Stimulated activated naive CD8-positive, alpha-beta T cell treated with anti-CD3 and anti-CD28 coated beads, Interleukin-15, amount 100 ng/mL, for 72 hours (primary cell): ENCODE measurements at regions not wholly inside any gene's neighbourhood (a gene's known extent, or its start where the extent isn't known, plus 50 kb on each side); places are given as distances from the start of the nearest gene placed in this dataset.
"Not testable (repeated sequence)": the region's sequence is repeated elsewhere in the genome, so short reads cannot be mapped to it uniquely, and the experiment has no call there.

ENCODE experiments used
- ATAC-seq: fragments of 150-1000 bp; cut with Tn5 transposase; 2 replicates; pipeline ENCODE4 v1.10.0; 2021; ENCODE audit warnings: mild to moderate bottlenecking, moderate library complexity
- DNase-seq, 2 donors: peaks; one replicate each; pipeline ENCODE4 v3.0.0; 2021 to 2022
- H3K27ac Mint-ChIP-seq, 2 donors: one replicate each; pipeline ENCODE4 v1.8.0; 2022; ENCODE audit warnings: mild to moderate bottlenecking in 2 of 2, mixed read lengths in 2 of 2, moderate library complexity in 2 of 2
- H3K27me3 Mint-ChIP-seq: one replicate; pipeline ENCODE4 v1.8.0; 2022; ENCODE audit warnings: mixed read lengths
- H3K4me1 Mint-ChIP-seq: one replicate; pipeline ENCODE4 v1.8.0; 2022; ENCODE audit warnings: mild to moderate bottlenecking, mixed read lengths
- H3K4me3 Mint-ChIP-seq, 2 donors: one replicate each; pipeline ENCODE4 v1.8.0; 2022; ENCODE audit warnings: mild to moderate bottlenecking in 2 of 2, mixed read lengths in 2 of 2, moderate library complexity in 1 of 2
- H3K9me3 Mint-ChIP-seq, 2 donors: one replicate each; pipeline ENCODE4 v1.8.0; 2022; ENCODE audit warnings: mixed read lengths in 2 of 2

DNA sequence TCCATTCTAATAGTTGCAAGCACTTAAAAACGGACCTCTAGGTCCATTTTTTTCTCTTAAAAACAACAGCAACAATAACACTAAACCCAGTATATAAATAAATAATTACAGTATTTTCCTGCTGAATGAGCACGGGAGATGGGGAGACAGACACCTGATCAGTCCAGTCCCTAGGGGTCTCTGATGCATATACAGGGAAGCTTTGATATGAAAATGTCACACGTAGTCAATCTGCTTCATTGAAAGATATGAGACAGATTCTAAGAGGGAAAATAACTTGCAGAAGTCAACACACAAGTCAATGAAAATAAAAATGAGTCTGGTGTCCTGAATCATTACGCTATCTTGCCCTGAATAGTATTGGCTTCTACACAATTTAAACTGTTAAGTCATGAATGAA is 523.3 kb upstream of the SLC8A1 start:
- ATAC-seq (no peak), DNase-seq (no peak)
- H3K27me3 Mint-ChIP-seq = no peaks in the 10 kb centered on the region
- H3K4me1 Mint-ChIP-seq = no peaks in the 10 kb centered on the region
- H3K27ac Mint-ChIP-seq = peak overlapping the region in 1 of 2 donors; percentile 72
- no peak overlapping the region for H3K4me3 Mint-ChIP-seq
- no peaks in the 10 kb centered on the region for H3K9me3 Mint-ChIP-seq

DNA sequence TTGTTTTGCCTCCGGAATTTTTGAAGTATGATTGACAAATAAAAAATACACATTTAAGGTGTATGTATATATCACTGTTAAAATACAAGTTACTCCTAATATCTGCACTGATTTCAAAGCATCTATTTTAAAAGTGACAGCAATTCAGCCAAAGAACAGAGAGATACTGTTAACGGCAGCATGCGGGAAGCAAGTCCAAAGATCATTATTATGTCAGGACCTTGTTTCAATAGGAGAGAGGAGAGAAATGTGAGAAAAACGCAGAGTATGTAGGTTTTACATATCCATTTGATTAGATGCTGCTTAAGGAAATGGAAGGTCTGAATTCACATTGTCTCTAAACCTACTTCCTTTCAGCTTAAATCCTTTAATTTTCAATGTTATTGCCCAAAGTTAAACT is 545.5 kb upstream of the SLC8A1 start:
- ATAC-seq = no peak
- H3K4me1 Mint-ChIP-seq = no peaks in the 10 kb centered on the region
- DNase-seq = no peak
- H3K4me3 Mint-ChIP-seq = no peak overlapping the region
- H3K27ac Mint-ChIP-seq = no peak overlapping the region
- no peaks in the 10 kb centered on the region for H3K27me3 Mint-ChIP-seq
- no peaks in the 10 kb centered on the region for H3K9me3 Mint-ChIP-seq

DNA sequence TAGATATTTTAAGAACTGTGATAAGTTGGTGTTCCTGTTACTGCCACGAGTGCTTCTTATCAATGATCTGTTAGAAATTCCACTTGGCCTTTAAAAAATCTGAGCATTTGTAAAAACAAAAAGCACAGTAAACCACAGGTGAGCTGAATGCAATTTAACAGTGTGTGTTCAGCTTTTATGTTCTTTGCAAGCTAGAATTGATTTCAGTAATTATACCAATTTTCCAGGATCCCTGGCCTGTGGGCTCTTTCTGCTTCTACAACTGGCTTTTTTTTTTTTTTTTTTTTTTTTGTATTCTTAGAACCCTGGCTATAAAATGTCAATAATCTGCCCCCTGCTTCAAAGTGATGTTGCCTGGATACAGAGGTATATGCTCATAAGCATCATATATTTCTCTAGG is 548.5 kb upstream of the SLC8A1 start:
- ATAC-seq (no peak), DNase-seq (no peak)
- H3K9me3 Mint-ChIP-seq = no peaks in the 10 kb centered on the region
- H3K27ac Mint-ChIP-seq = no peak overlapping the region
- H3K4me1 Mint-ChIP-seq = no peaks in the 10 kb centered on the region
- H3K27me3 Mint-ChIP-seq = no peaks in the 10 kb centered on the region
- no peak overlapping the region for H3K4me3 Mint-ChIP-seq

DNA sequence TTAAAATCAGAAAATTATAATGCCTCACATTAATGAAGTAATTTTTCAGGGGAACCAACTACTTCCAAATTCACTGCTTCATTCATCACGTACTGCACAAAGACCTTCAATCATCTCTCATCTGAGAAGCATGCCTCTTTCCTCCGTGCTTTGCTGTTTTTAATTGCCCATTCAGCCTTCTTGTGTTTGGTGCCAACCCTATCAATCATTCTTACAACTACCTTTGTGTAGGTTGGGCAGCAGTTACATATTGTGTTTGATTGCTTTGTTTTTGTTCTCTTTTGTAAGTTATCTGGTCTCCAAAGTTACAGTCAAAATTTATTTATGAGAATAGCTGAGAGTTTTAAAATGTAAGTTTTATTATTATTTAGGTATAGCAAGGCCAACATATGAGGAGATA is 549.0 kb upstream of the SLC8A1 start:
- no peak overlapping the region for H3K4me3 Mint-ChIP-seq
- ATAC-seq = no peak
- H3K4me1 Mint-ChIP-seq = no peaks in the 10 kb centered on the region
- no peaks in the 10 kb centered on the region for H3K27me3 Mint-ChIP-seq
- no peaks in the 10 kb centered on the region for H3K9me3 Mint-ChIP-seq
- DNase-seq = no peak
- H3K27ac Mint-ChIP-seq = no peak overlapping the region

DNA sequence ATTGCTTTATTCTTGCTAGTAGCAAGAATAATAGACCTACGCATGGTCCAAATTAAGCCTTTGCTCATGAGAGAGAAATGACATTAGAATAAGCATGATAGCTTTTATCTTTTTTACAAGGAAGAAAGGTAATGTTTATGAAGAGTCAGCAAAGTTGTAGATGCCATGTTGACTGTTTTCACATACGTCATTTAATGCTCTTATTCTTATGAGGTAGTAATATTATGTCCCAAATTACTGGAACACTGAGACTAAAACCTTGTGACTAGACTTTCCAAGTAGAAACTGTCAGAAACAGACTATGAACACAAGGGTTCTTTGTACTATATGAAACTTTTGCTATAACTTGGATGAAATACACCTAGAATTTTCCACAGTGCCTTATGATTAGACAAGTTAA is 552.8 kb upstream of the SLC8A1 start:
- no peak overlapping the region for H3K4me3 Mint-ChIP-seq
- no peaks in the 10 kb centered on the region for H3K27me3 Mint-ChIP-seq
- H3K27ac Mint-ChIP-seq = no peak overlapping the region
- DNase-seq (no peak), ATAC-seq (no peak)
- no peaks in the 10 kb centered on the region for H3K4me1 Mint-ChIP-seq
- H3K9me3 Mint-ChIP-seq = no peaks in the 10 kb centered on the region

DNA sequence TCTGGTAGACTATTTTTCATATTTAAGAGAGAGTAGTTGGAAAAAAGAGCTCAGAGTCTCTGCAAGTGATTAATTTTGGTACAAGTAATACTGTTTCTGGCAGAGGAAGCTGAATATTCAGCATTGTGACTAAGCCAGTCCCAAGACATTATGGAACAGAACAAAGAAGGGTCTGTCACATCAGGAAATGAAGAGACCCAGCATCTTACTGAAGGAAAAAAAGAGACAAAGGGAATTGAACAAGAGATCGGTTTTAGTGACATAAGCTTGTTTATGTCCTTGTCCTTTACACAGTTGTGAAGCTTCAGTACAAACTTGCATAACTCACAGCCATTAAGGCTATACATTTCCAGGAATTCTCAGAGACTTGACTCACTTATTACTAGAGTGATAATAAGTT is 568.5 kb upstream of the SLC8A1 start:
- H3K4me1 Mint-ChIP-seq = no peaks in the 10 kb centered on the region
- H3K9me3 Mint-ChIP-seq = peaks cover 0 to 8% of the 10 kb centered on the region in 2 donors
- ATAC-seq (no peak), DNase-seq (no peak)
- peak overlapping the region in 1 of 2 donors; percentile 83 for H3K27ac Mint-ChIP-seq
- H3K4me3 Mint-ChIP-seq = no peak overlapping the region
- no peaks in the 10 kb centered on the region for H3K27me3 Mint-ChIP-seq

DNA sequence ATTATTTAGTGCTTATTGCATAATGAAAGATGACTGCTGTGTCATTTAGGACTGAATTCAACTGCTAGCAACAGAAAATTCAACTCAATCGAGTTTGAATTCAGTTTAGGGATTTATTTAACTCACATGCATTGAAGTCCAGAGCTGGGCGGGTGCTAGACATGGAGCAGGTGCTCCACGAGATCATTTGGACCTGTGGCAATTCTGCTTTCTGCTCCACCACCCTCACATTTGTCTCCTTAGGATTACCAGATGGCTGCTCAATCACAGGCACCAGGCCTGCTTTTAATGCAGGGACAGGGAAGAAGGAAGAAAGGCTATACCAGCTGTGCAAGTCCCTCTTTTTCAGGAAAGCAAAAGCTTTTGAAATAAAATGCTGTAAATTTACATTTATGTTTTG is 572.9 kb upstream of the SLC8A1 start:
- H3K27ac Mint-ChIP-seq = no peak overlapping the region
- H3K27me3 Mint-ChIP-seq = no peaks in the 10 kb centered on the region
- H3K4me3 Mint-ChIP-seq = no peak overlapping the region
- H3K9me3 Mint-ChIP-seq = peaks cover 0 to 8% of the 10 kb centered on the region in 2 donors
- no peak for ATAC-seq
- H3K4me1 Mint-ChIP-seq = no peaks in the 10 kb centered on the region
- no peak for DNase-seq

DNA sequence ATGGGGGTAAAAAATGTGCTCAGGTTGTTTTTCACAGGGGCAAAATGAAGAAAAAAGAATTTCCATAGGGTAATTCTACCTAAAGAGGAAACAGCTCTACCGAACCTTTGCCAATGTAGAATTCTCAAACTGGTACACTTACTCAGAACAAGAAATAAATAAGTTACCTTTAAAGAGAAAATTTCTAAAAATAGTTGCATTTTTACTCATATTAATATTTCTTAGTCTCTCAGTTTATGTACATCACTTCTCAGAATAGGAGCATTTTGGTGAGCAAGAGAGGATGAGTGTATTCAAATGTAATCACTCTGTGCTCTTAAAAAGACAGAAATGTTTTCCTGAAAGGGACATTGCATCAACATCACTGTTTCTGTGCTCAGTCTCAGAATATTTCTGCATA is 574.7 kb upstream of the SLC8A1 start:
- Mint-ChIP-seq H3K4me1 (no peaks in the 10 kb centered on the region), H3K4me3 (no peak overlapping the region), H3K27ac (peak overlapping the region in 1 of 2 donors; percentile 27), H3K9me3 (peaks cover 0 to 17% of the 10 kb centered on the region in 2 donors), H3K27me3 (no peaks in the 10 kb centered on the region)
- ATAC-seq (peak; percentile 48), DNase-seq (no peak)

DNA sequence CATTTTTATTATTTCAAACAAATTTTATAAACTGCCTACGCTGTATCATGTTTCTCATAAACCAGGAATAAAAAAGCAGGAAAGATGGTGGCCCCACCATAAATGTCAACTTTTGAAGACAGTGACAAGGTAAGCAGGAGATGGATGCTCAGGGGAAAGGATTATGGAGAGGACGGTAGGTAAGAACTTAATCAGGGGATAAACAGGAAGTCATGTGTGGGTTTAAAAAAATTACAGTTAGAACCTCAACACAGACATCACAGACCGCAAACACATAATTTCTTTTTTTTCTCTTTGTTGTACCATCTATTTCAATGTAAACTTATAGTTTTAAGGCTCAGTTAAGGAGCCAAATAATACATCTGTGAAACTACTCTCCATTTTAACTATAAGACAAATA is 575.2 kb upstream of the SLC8A1 start:
- no peak for ATAC-seq
- Mint-ChIP-seq H3K4me3 (no peak overlapping the region), H3K27ac (peak overlapping the region in 1 of 2 donors; percentile 27), H3K27me3 (no peaks in the 10 kb centered on the region), H3K9me3 (peaks cover 0 to 17% of the 10 kb centered on the region in 2 donors), H3K4me1 (no peaks in the 10 kb centered on the region)
- no peak for DNase-seq

DNA sequence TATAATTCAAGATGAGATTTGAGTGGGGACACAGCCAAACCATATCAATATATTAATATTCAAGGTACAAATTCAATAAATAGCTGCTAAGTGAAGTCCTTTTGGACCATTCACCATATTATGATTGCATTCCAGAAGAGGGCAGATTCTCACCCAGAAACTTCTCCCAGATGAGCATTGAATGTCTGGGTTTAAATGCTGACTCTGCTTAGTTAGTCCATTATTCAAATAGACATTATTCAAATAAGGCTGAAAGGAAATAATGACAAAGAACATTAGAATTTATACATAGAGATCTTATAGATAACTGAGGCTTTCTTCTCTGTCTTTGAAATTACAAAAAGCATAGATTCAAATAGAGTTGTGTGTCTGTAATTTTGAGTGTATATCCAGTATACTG is 579.4 kb upstream of the SLC8A1 start:
- H3K27ac Mint-ChIP-seq = no peak overlapping the region
- H3K9me3 Mint-ChIP-seq = peaks cover 0 to 9% of the 10 kb centered on the region in 2 donors
- ATAC-seq = no peak
- DNase-seq = no peak
- H3K27me3 Mint-ChIP-seq = no peaks in the 10 kb centered on the region
- H3K4me1 Mint-ChIP-seq = no peaks in the 10 kb centered on the region
- no peak overlapping the region for H3K4me3 Mint-ChIP-seq

DNA sequence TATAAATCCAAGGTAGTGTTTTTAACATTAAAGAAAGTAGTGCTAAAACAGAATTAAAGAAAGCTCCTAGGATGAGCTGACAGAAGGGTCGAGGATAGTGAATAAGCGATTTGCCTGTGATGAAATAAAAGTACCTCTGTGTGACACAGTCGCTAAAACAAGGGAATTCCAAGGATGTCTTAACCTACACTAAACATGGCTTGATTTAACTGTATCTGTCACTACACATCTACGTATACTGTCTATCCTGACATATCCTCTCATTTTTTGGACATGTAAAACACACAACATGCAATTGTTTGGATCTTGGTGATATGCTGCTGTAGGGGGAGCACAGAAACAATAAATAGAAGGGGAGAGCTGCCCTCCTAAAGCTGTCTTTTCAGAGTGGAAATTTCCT is 580.8 kb upstream of the SLC8A1 start:
- ATAC-seq (no peak), DNase-seq (no peak)
- H3K4me1 Mint-ChIP-seq = no peaks in the 10 kb centered on the region
- no peaks in the 10 kb centered on the region for H3K27me3 Mint-ChIP-seq
- peaks cover 0 to 9% of the 10 kb centered on the region in 2 donors for H3K9me3 Mint-ChIP-seq
- H3K4me3 Mint-ChIP-seq = no peak overlapping the region
- no peak overlapping the region for H3K27ac Mint-ChIP-seq

DNA sequence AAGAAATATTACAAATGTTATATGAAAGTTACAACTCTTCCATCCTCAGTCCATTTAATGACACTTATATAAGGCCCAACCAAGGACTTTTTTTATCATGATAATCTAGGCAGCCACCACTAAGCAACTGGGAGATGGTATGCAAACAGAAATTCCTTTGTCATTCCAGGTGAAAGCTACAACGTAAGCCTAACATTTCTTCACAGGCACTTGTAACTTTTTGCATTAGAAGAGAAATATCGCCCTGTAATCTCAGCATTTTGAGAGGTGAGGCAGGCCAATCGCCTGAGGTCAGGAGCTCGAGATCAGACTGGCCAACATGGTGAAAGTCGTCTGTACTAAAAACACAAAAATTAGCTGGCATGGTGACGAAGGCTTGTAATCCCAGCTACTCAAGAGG is 581.2 kb upstream of the SLC8A1 start:
- peaks cover 0 to 9% of the 10 kb centered on the region in 2 donors for H3K9me3 Mint-ChIP-seq
- H3K4me1 Mint-ChIP-seq = no peaks in the 10 kb centered on the region
- no peak for ATAC-seq
- no peaks in the 10 kb centered on the region for H3K27me3 Mint-ChIP-seq
- H3K27ac Mint-ChIP-seq = no peak overlapping the region
- H3K4me3 Mint-ChIP-seq = no peak overlapping the region
- no peak for DNase-seq

DNA sequence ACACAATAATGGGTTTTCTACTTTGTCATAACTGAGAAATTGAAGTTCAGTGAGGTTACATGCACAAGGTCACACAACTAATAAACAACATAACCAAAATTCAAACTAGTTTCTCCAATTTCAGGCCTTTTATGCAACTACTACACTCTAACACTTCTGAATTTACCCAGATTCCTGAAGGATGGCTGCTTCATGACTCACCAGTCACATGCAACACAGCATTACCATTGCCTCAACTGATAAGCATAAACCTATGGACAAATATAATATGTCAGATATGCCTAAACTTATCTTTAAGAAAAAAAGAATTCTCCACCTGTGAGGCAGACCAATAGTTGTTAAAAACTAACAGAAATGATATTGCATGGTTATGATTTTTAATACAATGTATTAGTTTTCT is 586.5 kb upstream of the SLC8A1 start:
- ATAC-seq (no peak), DNase-seq (no peak)
- Mint-ChIP-seq H3K9me3 (peaks cover 0 to 5% of the 10 kb centered on the region in 2 donors), H3K4me1 (no peaks in the 10 kb centered on the region), H3K27me3 (no peaks in the 10 kb centered on the region), H3K4me3 (no peak overlapping the region), H3K27ac (no peak overlapping the region)

DNA sequence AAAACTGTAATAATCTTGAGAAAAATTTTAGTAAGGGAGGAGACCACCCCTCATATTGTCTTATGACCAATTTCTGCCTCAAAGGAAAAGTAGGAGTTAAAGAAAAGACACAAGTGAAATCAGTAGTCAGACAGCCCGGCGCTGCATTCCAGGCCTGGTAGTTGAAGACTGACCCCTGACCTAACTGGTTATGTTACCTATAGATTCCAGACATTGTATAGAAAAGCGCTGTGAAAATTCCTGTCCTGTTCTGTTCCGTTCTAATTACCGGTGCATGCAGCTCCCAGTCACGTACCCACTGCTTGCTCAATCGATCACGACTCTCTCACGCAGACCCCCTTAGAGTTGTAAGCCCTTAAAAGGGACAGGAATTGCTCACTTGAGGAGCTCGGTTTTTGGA is 587.9 kb upstream of the SLC8A1 start:
- ATAC-seq, DNase-seq, H3K27me3 Mint-ChIP-seq, H3K27ac Mint-ChIP-seq, H3K4me1 Mint-ChIP-seq, H3K4me3 Mint-ChIP-seq, H3K9me3 Mint-ChIP-seq: not testable (repeated sequence)

DNA sequence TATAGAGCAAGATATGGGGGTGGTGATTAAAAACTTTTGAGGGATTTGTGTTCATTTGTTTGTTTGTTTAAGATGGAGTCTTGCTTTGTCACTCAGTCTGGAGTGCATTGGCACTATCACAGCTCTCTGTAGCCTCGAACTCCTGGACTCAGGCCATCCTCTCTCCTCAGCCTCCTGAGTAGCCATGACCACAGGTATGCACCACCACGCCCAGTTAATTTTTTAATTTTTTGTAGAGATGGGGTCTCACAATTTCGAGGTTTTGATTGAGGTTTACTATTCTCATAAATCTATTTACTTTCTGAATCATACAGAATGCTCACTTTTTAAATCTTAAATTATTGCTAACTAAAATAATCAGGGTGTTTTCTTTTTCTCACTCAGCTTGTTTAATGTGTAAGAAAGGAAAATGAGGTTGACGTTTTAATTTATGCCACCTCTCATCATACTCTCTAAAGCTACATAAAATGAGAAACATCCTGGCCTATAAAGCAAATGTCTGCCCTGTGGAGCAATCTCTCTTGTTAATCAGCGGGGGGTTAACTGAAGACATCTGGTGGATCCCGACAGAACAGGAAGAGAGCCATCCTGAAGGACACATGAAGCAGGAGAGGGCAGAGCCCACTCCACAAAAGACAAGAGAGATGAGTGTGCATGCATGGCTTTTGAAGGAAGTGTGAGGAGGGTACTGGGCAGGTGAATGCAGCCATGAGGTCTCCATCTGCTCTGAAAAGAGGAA is 589.1 kb upstream of the SLC8A1 start:
- Mint-ChIP-seq H3K27ac (no peak overlapping the region), H3K9me3 (peaks cover 0 to 9% of the 10 kb centered on the region in 2 donors), H3K4me1 (no peaks in the 10 kb centered on the region), H3K4me3 (no peak overlapping the region), H3K27me3 (no peaks in the 10 kb centered on the region)
- DNase-seq = no peak
- ATAC-seq = no peak

DNA sequence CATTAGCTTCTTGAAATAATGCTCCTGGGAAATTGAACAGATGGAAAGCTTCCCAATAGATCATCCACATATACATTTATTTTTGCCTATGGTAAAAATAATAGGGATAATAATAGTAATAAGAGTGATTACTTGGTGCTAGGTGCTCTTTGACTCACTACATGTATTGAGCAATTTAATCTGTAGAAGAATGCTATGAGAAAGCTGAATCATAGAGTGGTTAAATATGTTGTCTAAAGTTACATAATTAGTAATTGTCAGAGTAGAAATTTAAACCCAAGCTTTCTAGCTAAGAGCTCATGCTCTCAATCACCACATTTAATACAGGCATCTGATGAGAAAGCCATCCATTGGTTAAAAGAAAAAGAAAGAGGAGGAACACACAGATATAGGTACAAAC is 590.5 kb upstream of the SLC8A1 start:
- H3K4me3 Mint-ChIP-seq = no peak overlapping the region
- no peaks in the 10 kb centered on the region for H3K4me1 Mint-ChIP-seq
- H3K27me3 Mint-ChIP-seq = no peaks in the 10 kb centered on the region
- DNase-seq (no peak), ATAC-seq (no peak)
- H3K9me3 Mint-ChIP-seq = peaks cover 0 to 9% of the 10 kb centered on the region in 2 donors
- H3K27ac Mint-ChIP-seq = no peak overlapping the region

DNA sequence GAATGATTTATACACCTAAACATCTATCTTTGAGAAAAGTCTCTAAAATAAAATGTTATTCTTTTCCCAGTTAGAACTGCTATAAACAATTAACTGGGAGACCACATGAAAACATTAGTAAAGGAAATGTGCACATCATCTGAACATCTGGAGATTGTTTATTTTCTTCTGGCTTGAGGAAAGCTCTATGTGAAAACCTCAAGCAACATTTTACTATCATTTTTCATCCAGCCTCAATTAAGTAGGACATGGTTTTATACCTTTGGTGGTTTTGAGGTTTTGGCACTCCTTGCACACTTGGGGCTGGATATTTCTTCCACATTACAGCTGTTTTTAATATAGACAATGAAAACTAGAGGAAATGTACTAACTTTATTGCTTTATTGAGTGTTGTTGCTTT is 609.5 kb upstream of the SLC8A1 start:
- Mint-ChIP-seq H3K9me3 (peaks cover 6 to 11% of the 10 kb centered on the region in 2 donors), H3K27me3 (no peaks in the 10 kb centered on the region), H3K4me3 (no peak overlapping the region), H3K27ac (no peak overlapping the region), H3K4me1 (no peaks in the 10 kb centered on the region)
- DNase-seq (no peak), ATAC-seq (no peak)
